ENCODE measurements at regions not wholly inside any gene's neighbourhood (a gene's known extent, or its start where the extent isn't known, plus 50 kb on each side); places are given as distances from the start of the nearest gene placed in this dataset.

GRCh38 chr10:2938869-2939268 is 128.5 kb upstream of the PFKP start:
- H3K4me3 ChIP-seq (ENCODE audit: low read depth, low read length) = no peak overlapping the region
- TF ChIP-seq, protein P1, sequence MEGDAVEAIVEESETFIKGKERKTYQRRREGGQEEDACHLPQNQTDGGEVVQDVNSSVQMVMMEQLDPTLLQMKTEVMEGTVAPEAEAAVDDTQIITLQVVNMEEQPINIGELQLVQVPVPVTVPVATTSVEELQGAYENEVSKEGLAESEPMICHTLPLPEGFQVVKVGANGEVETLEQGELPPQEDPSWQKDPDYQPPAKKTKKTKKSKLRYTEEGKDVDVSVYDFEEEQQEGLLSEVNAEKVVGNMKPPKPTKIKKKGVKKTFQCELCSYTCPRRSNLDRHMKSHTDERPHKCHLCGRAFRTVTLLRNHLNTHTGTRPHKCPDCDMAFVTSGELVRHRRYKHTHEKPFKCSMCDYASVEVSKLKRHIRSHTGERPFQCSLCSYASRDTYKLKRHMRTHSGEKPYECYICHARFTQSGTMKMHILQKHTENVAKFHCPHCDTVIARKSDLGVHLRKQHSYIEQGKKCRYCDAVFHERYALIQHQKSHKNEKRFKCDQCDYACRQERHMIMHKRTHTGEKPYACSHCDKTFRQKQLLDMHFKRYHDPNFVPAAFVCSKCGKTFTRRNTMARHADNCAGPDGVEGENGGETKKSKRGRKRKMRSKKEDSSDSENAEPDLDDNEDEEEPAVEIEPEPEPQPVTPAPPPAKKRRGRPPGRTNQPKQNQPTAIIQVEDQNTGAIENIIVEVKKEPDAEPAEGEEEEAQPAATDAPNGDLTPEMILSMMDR (IDR thresholded peaks at IDR 0.05; ENCODE audit: low read depth, low read length) = no peak

DNA sequence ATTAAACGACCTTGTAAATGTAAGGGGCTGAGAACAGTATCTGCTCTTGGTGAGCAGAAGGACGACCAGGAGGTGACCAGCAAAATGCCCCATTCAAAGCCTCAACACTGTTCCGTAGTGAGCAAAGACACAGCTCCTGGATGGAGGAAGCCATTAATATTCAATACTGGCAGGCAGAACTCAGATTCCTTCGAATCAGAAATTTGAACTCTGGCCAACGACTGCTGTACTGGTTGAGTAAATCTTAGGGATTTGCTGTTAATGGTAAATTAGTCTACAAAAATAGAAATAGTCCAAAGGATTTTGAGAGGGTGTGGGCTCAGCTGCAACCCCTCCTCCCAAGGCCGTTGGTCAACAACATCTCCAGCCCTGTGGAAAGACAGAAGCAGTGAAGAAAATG is 130.5 kb upstream of the PFKP start:
- H3K4me3 ChIP-seq (ENCODE audit: low read depth, low read length) = no peak overlapping the region
- TF ChIP-seq, protein P1 (IDR thresholded peaks at IDR 0.05; ENCODE audit: low read depth, low read length) = no peak

GRCh38 chr10:2935647-2936386 is 131.5 kb upstream of the PFKP start:
- TF ChIP-seq, protein P1 (IDR thresholded peaks at IDR 0.05; ENCODE audit: low read depth, low read length) = no peak
- H3K4me3 ChIP-seq (ENCODE audit: low read depth, low read length) = no peak overlapping the region

- no peak overlapping the region for H3K4me3 ChIP-seq (ENCODE audit: low read depth, low read length)
- TF ChIP-seq, protein P1 (IDR thresholded peaks at IDR 0.05; ENCODE audit: low read depth, low read length) = no peak
Measured at GRCh38 chr10:2933924-2934323, 133.4 kb upstream of the PFKP start.

DNA sequence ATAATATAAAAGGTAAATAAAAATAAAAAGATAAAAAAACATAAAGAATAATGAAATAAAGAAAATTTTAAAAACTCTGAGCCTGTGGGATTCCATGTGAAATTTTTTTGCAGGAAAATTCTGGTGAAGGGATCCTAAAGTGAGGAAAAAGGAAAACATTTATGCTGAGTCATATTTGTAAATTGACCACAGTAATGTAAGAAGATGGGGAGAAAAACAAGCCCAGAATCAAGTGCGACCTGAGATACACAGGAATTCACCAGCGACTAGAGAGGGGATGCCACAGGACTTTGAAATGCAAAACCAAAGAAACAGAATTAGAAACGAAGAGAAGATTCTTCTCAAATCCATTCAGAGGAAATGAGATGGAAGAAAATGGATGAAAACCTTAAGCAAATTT is 133.8 kb upstream of the PFKP start:
- TF ChIP-seq, protein P1 (IDR thresholded peaks at IDR 0.05; ENCODE audit: low read depth, low read length) = no peak
- no peak overlapping the region for H3K4me3 ChIP-seq (ENCODE audit: low read depth, low read length)

DNA sequence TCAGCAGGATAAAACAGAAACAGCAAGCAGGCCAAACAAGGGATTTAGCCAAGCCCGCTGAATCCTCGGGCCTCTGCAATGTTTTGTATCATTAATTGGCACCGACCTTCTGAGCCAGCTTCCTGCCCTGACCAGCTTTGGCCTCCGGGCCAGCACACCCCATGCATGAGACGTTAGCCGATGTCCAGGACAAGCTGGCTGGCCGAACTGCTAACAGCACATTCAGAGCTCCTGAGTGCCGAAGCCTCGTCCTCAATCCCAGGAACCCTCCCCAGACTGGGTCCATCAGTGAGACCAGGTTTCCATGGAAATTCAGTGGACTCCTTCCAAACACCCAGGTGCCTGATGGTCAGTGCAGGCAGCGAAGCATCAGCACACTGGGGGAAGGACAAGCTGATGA is 134.3 kb upstream of the PFKP start:
- TF ChIP-seq, protein P1 (IDR thresholded peaks at IDR 0.05; ENCODE audit: low read depth, low read length) = no peak
- H3K4me3 ChIP-seq (ENCODE audit: low read depth, low read length) = no peak overlapping the region

DNA sequence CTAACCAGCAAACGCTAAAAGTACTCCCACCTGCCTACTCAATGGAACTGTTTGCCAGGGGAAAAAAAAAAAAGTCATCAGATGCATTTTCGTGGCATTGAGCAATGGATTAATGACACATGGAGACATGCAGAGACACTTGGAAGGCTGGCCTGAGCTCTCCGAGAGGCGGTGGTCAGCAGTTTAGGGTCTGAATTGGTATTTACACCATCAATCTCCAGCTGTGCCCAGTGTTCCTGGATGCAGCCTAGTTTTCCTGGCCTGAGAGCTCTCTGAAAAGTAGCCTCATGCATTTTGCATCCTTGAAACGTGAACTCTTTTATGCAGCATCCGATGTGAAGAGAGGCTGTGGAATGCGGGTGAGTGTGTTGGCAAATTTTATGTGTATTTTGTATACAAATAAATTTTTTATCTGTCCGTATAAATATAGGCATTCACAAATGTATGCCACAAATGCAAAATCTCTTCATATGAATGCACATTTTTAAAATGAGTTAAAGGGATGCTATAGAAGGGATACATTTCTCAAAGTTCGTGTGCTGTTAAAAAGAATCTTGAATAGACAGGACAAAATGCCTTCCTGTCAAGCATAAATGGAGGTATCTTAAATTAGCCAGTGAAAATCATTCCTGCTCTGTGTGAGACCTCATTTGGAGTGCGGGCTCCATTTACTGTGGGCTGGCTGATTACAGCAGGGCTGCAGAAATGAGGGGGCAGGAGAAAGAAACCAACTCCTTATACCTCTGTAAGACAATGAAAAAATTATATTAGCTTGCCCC is 137.7 kb upstream of the PFKP start:
- TF ChIP-seq, protein P1 (IDR thresholded peaks at IDR 0.05; ENCODE audit: low read depth, low read length) = no peak
- no peak overlapping the region for H3K4me3 ChIP-seq (ENCODE audit: low read depth, low read length)

All from WI38 (cell line).